A549 (cell line): ENCODE measurements at regions not wholly inside any gene's neighbourhood (a gene's known extent, or its start where the extent isn't known, plus 50 kb on each side); places are given as distances from the start of the nearest gene placed in this dataset.

Experiments
- ATAC-seq, 2 experiments: fragments of 200-7000 bp in 1 of 2; fragments of >200 bp in 1 of 2; cut with Nextera tagmentation in 1 of 2; cut with Tn5 transposase in 1 of 2; 3 replicates each; pipeline versions ENCODE4 v1.8.0 to v1.9.1; 2018 to 2020; ENCODE audit warnings: mild to moderate bottlenecking in 1 of 2, moderate library complexity in 1 of 2
- CTCF ChIA-PET: fragments of 300-600 bp; sonication (Branson Sonifier 250); formaldehyde crosslinking; extraction: SDS; loops from one replicate; lab custom pipeline; 2021; ENCODE audit warnings: antibody characterized with exemption, inconsistent platforms; lab: Yijun Ruan, JAX
- POLR2A ChIA-PET: fragments of 350-600 bp; formaldehyde crosslinking; extraction: SDS; loops from one replicate; lab custom pipeline; 2021; ENCODE audit warnings: antibody characterized with exemption, inconsistent platforms; lab: Yijun Ruan, JAX
- DNase-seq, 2 experiments: peaks; one replicate each; pipeline versions ENCODE4 v3.0.0 to v3.0.0-alpha.2; 2011 to 2016; ENCODE audit warnings: low read depth in 1 of 2, low spot score in 1 of 2
- FAIRE-seq: peaks from 2 replicates; lab custom pipeline; 2011; peaks lifted over from hg19 to GRCh38; lab: Jason Lieb, UNC
- H3K27ac ChIP-seq, 2 experiments: fragments of >200 bp; sonication (Bioruptor Twin); formaldehyde crosslinking; 3 replicates each; pipeline ENCODE4 v1.5.1; 2016 to 2017
- H3K4me1 ChIP-seq: fragments of >200 bp; sonication (Bioruptor Twin); formaldehyde crosslinking; 3 replicates; pipeline ENCODE4 v1.6.1; 2016
- H3K4me2 ChIP-seq: fragments of >200 bp; sonication (Bioruptor Twin); formaldehyde crosslinking; 3 replicates; pipeline ENCODE4 v1.6.1; 2016
- H3K4me3 ChIP-seq: fragments of >200 bp; sonication (Bioruptor Twin); formaldehyde crosslinking; 3 replicates; pipeline ENCODE4 v1.5.1; 2016
- H3K9me3 ChIP-seq: fragments of >200 bp; sonication (Bioruptor Twin); formaldehyde crosslinking; 3 replicates; pipeline ENCODE4 v1.6.1; 2016
- CBX2 ChIP-seq: fragments of 200-600 bp; sonication (generic); IDR thresholded peaks from 2 replicates; pipeline ENCODE4 v1.6.1; 2016; ENCODE audit warnings: low read depth, mild to moderate bottlenecking, borderline replicate concordance
- EHMT2 ChIP-seq: fragments of 200-600 bp; sonication (generic); IDR thresholded peaks from 2 replicates; pipeline ENCODE4 v1.6.1; 2016; ENCODE audit warnings: antibody characterized with exemption, low read depth, mild to moderate bottlenecking, moderate library complexity
- FOSL2 ChIP-seq, 2 experiments: fragments of 450-650 bp in 1 of 2; fragments of >200 bp in 1 of 2; sonication (Bioruptor Twin) in 1 of 2; formaldehyde crosslinking; IDR thresholded peaks; 2 replicates each; pipeline versions ENCODE4 v1.5.0 to v1.6.1; 2016 to 2020; ENCODE audit warnings: mild to moderate bottlenecking in 1 of 2, moderate library complexity in 1 of 2
- HDAC2 ChIP-seq: fragments of 200-600 bp; sonication (generic); IDR thresholded peaks from 2 replicates; pipeline ENCODE4 v1.6.1; 2016
- KDM5A ChIP-seq: fragments of 200-600 bp; sonication (generic); IDR thresholded peaks from 2 replicates; pipeline ENCODE4 v1.6.1; 2016; ENCODE audit warnings: antibody characterized with exemption, mild to moderate bottlenecking
- MYC ChIP-seq: IDR thresholded peaks from 2 replicates; pipeline ENCODE4 v1.6.1; 2012; ENCODE audit warnings: mild to moderate bottlenecking, inconsistent platforms, low read length, improper control_type of control experiment, borderline replicate concordance
- NPAS2 ChIP-seq: fragments of 250-450 bp; sonication (Bioruptor Pico); IDR thresholded peaks from 2 replicates; pipeline ENCODE4 v1.8.0; 2022; ENCODE audit warnings: mild to moderate bottlenecking, moderate library complexity, borderline replicate concordance
- PHF8 ChIP-seq: fragments of 200-600 bp; sonication (generic); IDR thresholded peaks from 2 replicates; pipeline ENCODE4 v1.6.1; 2016; ENCODE audit warnings: low read depth, mild to moderate bottlenecking, antibody characterized with exemption, moderate library complexity, borderline replicate concordance
- POLR2A ChIP-seq: IDR thresholded peaks from 2 replicates; pipeline ENCODE4 v1.6.1; 2012; ENCODE audit warnings: mild to moderate bottlenecking, low read length
- POLR2AphosphoS2 ChIP-seq: conservative IDR thresholded peaks from 2 replicates; pipeline ENCODE4 v1.6.1; 2012; ENCODE audit warnings: low read length, improper control_type of control experiment, inconsistent platforms
- RAD21 ChIP-seq, 2 experiments: fragments of >200 bp in 1 of 2; sonication (Bioruptor Twin) in 1 of 2; formaldehyde crosslinking in 1 of 2; IDR thresholded peaks in 1 of 2; conservative IDR thresholded peaks in 1 of 2; 2 replicates in 1 of 2; 3 replicates in 1 of 2; pipeline ENCODE4 v1.6.1; 2012 to 2018; ENCODE audit warnings: inconsistent platforms in 1 of 2
- TFCP2L1 ChIP-seq: fragments of 250-450 bp; sonication (Bioruptor Pico); IDR thresholded peaks from 2 replicates; pipeline ENCODE4 v1.5.0; 2021; ENCODE audit warnings: mild to moderate bottlenecking
- ZNF302 ChIP-seq: fragments of 250-450 bp; sonication (Bioruptor Pico); IDR thresholded peaks from 2 replicates; pipeline ENCODE4 v1.9.0; 2021; ENCODE audit warnings: inconsistent platforms, mild to moderate bottlenecking, moderate library complexity
- ZSCAN20 ChIP-seq: fragments of 250-450 bp; sonication (Bioruptor Pico); IDR thresholded peaks from 2 replicates; pipeline ENCODE4 v1.8.0; 2022; ENCODE audit warnings: mild to moderate bottlenecking, moderate library complexity
- WGBS: methylation state at CpG from one replicate; pipeline ENCODE4 v1.1.6; 2017; ENCODE audit errors: missing lambda C conversion rate; 5-methylcytosine and 5-hydroxymethylcytosine counted together
- TF ChIP-seq, protein P1 (sequence below): fragments of >200 bp; sonication (Bioruptor Twin); formaldehyde crosslinking; IDR thresholded peaks from 3 replicates; pipeline ENCODE4 v1.6.1; 2016
- TF ChIP-seq, protein P2 (sequence below): fragments of 150-350 bp; IDR thresholded peaks from 2 replicates; pipeline ENCODE4 v1.6.1; 2014; ENCODE audit warnings: low read depth, mild to moderate bottlenecking, low read length
- TF ChIP-seq, protein P3 (sequence below): fragments of 450-650 bp; IDR thresholded peaks from 2 replicates; pipeline ENCODE4 v1.6.1; 2014; ENCODE audit warnings: antibody characterized with exemption
- TF ChIP-seq, protein P4 (sequence below): fragments of 250-450 bp; sonication (Bioruptor Pico); IDR thresholded peaks from 2 replicates; pipeline ENCODE4 v1.5.0; 2021; ENCODE audit warnings: mild to moderate bottlenecking, moderate library complexity, borderline replicate concordance
- TF ChIP-seq, protein P5 (sequence below): fragments of >200 bp; sonication (Bioruptor Twin); formaldehyde crosslinking; IDR thresholded peaks from 2 replicates; pipeline ENCODE4 v1.6.1; 2016
- TF ChIP-seq, protein P6 (sequence below): IDR thresholded peaks from 2 replicates; pipeline ENCODE4 v1.6.1; 2012
- TF ChIP-seq, protein P7 (sequence below): IDR thresholded peaks from 2 replicates; pipeline ENCODE4 v1.6.1; 2012; ENCODE audit warnings: low read depth, borderline replicate concordance

DNA sequence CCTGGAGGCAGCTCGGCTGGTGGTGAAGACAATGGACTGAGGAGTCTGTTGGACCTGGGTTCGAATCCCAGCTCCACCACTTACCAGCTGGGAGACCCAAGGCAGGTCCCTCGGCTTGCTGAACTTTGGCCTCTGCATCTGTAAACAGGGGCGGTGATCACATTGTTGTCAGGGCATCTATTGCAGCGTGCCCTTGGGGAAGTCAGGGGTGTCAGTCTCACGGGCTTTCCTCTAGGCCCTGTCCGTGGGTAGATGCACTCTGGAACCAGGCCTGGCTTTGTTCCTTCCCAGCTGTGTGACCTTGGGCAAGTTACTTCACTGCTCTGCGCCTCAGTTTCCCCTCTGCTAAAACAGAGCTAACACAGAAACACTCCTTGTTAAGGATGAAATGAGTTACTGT lies 68.8 kb upstream of the SLC6A6 start (continued):
- TF ChIP-seq, protein P1, sequence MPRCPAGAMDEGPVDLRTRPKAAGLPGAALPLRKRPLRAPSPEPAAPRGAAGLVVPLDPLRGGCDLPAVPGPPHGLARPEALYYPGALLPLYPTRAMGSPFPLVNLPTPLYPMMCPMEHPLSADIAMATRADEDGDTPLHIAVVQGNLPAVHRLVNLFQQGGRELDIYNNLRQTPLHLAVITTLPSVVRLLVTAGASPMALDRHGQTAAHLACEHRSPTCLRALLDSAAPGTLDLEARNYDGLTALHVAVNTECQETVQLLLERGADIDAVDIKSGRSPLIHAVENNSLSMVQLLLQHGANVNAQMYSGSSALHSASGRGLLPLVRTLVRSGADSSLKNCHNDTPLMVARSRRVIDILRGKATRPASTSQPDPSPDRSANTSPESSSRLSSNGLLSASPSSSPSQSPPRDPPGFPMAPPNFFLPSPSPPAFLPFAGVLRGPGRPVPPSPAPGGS, result no peak

DNA sequence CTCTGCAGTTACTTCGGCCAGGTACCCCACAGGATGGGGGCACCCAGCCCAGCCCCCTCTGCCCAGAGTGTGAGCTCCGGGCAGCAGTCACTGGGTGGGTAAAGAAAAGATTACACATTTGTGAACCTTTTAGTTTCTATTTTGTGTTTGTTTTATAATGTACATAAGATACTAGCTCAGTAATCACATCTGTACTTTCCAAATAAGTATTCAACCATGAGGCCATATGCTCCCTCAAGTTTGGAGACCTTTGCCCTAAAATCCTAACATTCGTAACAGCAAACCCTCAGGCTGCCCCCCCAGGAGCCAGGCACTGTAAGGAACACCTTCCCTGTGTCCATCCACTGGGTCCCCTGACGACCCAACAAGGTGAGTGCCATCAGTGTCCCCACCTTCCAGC lies 68.3 kb upstream of the SLC6A6 start:
- Histone ChIP-seq H3K4me1 (no peaks in the 10 kb centered on the region), H3K4me2 (no peak overlapping the region), H3K4me3 (no peak overlapping the region), H3K27ac (no peak overlapping the region), H3K9me3 (no peaks in the 10 kb centered on the region)
- ATAC-seq, result no peak
- FAIRE-seq, result no peak
- no peak for TF ChIP-seq POLR2AphosphoS2
- TF ChIP-seq KDM5A, result no peak
- WGBS, result 55% methylated on average over 4 of the region's 4 CpGs
- ChIA-PET CTCF (interaction anchor here (1.0 to 1.1 kb wide), 2 partner anchors 67 to 134 kb away, joined by 3 to 4 read pairs; no protein-coding TSS in a partner anchor), POLR2A (no interaction called here)
- DNase-seq, result no peak

DNA sequence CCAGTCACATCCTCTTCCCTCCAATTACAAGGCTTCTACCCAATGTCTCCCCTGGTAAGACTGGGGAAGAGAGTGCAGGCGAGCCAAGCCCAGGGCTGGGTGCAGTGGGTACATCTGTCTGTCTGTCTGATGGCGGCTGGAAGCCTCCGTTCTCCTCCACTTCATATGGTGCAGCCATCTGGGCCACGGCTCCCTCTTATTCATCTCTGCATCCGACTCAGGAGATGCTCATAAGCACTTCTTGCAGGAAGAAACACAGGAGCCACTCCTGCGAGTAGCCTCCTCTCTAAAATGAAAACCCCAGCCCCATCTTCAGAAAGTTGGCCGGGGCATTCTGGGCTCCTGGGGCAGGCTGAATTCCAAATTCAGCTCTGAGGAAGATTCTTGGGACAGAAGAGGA lies 67.5 kb upstream of the SLC6A6 start:
- ChIA-PET POLR2A (no interaction called here), CTCF (interaction anchor here (1.1 kb wide), 1 partner anchor 133 kb away, joined by 4 read pairs; no protein-coding TSS in a partner anchor)
- H3K9me3 ChIP-seq, result no peaks in the 10 kb centered on the region
- H3K4me1 ChIP-seq, result no peaks in the 10 kb centered on the region
- no peak overlapping the region for H3K27ac ChIP-seq
- no peak overlapping the region for H3K4me3 ChIP-seq
- H3K4me2 ChIP-seq, result no peak overlapping the region
- ATAC-seq, result no peak
- TF ChIP-seq, protein P2, sequence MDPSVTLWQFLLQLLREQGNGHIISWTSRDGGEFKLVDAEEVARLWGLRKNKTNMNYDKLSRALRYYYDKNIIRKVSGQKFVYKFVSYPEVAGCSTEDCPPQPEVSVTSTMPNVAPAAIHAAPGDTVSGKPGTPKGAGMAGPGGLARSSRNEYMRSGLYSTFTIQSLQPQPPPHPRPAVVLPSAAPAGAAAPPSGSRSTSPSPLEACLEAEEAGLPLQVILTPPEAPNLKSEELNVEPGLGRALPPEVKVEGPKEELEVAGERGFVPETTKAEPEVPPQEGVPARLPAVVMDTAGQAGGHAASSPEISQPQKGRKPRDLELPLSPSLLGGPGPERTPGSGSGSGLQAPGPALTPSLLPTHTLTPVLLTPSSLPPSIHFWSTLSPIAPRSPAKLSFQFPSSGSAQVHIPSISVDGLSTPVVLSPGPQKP, result no peak
- TF ChIP-seq ZSCAN20 (CRISPR knock-in tag) (no peak), FOSL2 (IDR thresholded peaks at IDR 0.05) (no peak), FOSL2 (CRISPR knock-in tag; IDR thresholded peaks at IDR 0.05) (no peak), EHMT2 (no peak), RAD21 (conservative IDR thresholded peaks at IDR 0.05 in 1 of 2, IDR thresholded peaks at IDR 0.05 in 1 of 2) (no peak), TFCP2L1 (CRISPR knock-in tag) (no peak), NPAS2 (CRISPR knock-in tag) (no peak), MYC (no peak), POLR2A (no peak), HDAC2 (no peak), ZNF302 (CRISPR knock-in tag) (no peak), CBX2 (no peak), PHF8 (no peak)
- TF ChIP-seq, protein P3, sequence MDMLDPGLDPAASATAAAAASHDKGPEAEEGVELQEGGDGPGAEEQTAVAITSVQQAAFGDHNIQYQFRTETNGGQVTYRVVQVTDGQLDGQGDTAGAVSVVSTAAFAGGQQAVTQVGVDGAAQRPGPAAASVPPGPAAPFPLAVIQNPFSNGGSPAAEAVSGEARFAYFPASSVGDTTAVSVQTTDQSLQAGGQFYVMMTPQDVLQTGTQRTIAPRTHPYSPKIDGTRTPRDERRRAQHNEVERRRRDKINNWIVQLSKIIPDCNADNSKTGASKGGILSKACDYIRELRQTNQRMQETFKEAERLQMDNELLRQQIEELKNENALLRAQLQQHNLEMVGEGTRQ, result no peak
- TF ChIP-seq, protein P4, sequence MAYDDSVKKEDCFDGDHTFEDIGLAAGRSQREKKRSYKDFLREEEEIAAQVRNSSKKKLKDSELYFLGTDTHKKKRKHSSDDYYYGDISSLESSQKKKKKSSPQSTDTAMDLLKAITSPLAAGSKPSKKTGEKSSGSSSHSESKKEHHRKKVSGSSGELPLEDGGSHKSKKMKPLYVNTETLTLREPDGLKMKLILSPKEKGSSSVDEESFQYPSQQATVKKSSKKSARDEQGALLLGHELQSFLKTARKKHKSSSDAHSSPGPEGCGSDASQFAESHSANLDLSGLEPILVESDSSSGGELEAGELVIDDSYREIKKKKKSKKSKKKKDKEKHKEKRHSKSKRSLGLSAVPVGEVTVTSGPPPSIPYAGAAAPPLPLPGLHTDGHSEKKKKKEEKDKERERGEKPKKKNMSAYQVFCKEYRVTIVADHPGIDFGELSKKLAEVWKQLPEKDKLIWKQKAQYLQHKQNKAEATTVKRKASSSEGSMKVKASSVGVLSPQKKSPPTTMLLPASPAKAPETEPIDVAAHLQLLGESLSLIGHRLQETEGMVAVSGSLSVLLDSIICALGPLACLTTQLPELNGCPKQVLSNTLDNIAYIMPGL, result no peak
- TF ChIP-seq, protein P5, sequence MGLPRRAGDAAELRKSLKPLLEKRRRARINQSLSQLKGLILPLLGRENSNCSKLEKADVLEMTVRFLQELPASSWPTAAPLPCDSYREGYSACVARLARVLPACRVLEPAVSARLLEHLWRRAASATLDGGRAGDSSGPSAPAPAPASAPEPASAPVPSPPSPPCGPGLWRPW, result no peak
- TF ChIP-seq, protein P6, sequence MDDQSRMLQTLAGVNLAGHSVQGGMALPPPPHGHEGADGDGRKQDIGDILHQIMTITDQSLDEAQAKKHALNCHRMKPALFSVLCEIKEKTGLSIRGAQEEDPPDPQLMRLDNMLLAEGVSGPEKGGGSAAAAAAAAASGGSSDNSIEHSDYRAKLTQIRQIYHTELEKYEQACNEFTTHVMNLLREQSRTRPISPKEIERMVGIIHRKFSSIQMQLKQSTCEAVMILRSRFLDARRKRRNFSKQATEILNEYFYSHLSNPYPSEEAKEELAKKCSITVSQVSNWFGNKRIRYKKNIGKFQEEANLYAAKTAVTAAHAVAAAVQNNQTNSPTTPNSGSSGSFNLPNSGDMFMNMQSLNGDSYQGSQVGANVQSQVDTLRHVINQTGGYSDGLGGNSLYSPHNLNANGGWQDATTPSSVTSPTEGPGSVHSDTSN, result no peak
- TF ChIP-seq, protein P1, result no peak
- TF ChIP-seq, protein P7, sequence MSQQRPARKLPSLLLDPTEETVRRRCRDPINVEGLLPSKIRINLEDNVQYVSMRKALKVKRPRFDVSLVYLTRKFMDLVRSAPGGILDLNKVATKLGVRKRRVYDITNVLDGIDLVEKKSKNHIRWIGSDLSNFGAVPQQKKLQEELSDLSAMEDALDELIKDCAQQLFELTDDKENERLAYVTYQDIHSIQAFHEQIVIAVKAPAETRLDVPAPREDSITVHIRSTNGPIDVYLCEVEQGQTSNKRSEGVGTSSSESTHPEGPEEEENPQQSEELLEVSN, result no peak
- FAIRE-seq, result no peak
- DNase-seq, result no peak
- 70% methylated on average over 7 of the region's 7 CpGs for WGBS
